GM18517 (cell line): ENCODE measurements at regions not wholly inside any gene's neighbourhood (a gene's known extent, or its start where the extent isn't known, plus 50 kb on each side); places are given as distances from the start of the nearest gene placed in this dataset.

Experiments
- ATAC-seq: cut with Tn5 transposase; IDR thresholded peaks from one replicate; pipeline ENCODE4 v1.9.1; 2021; ENCODE audit warnings: mild to moderate bottlenecking, moderate library complexity; ENCODE audit not compliant: unreplicated experiment

GRCh38 chr2:219991116-219991515, 363.7 kb downstream of the SLC4A3 start:
- no peak for ATAC-seq

DNA sequence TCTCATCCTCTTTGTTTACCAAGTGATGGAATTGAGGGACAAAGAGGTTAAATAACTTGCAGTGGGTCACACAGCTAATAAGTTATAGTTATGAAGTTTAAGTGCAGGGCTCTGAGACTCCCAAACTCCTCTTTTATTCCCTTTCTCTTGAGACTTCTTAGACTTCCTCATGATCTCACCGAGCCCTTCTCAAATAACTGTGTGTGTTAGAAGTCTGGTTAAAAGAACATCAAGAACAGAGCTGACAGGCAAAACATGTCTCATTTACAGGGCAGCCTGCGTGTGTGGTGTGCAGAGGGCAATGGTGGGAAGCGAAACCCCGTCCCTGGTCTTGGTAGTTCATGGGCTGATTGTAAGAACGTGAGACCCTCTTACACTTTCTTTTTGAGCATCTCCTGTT, 368.0 kb downstream of the SLC4A3 start:
- ATAC-seq = no peak

DNA sequence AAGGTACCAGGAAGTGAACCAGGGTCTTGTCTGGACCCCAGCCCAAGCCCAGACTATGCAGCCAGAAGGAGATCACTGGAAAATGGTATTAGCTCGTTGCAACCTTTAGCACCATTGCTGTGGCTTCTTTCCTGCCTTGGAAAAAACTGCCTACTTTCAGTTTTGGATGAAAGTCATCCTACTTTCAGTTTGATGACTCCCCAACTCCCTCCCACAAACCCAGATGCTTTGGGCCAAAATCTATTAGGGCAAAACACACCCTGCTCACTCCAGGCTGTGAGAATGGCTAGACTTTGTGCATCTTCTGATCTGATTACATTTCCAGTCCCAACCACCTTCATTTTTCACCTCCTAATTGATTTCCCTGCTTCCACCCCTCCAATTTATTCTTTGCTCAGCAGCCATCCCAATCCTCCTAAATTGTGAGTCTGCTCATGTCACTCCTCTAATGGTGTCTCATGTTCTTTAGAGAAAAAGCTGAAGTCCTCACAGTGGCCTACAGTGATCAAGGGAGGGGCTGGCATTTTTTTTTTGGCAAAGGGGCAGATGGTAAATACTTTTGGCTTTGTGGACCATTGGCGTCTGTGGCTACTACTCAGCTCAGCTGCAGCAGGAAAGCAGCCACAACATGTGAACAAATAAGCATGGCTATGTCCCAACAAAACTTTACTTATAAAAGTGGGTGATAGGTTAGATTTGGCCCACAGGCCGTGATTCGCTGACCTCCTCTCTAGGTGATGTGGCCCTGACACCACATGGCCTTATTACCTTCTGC, 368.7 kb downstream of the SLC4A3 start:
- ATAC-seq = no peak

DNA sequence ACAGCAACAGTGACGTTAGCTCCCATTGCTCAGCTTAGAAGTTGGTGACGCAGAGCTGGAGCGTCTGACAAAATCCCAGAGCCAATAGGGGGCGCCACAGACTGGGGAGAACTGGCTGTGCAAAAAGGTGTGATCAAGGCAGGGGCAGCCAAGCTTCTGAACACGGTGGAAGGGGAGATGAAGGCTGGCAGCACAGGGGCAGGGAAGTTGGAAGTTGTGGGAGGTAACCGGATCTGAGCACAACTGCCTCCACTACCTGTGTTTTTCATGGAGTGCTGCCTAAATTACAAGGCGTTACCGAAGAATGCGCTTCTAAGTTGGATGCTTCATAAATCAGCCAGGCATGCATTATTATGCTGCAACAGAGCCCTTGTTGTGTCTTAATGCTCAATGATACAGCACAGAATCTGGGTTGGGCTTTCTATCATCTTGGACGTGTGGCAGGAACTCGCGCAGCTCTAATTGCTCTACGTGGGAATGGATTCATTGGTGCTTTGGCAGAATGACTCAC, 370.0 kb downstream of the SLC4A3 start:
- ATAC-seq = no peak

DNA sequence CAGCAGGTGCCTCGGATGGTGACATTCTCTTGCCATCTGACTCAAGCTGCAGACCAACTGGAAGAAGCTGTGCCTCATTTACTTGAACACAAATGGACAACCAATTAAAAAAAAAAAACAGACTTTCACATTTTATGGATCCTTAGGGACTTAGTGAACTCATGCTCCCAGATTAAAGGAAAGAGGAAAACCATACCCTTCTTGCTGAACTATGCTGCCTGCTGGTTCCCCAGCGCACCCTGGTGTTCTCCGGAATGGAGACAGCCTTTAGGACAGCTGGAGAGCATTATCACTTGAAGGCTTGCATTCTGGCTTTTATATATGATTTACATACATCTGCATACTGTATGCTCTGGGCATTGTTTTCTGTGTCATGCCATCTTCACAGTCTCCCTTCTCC, 370.7 kb downstream of the SLC4A3 start:
- no peak for ATAC-seq

GRCh38 chr2:219998714-219999227, 371.3 kb downstream of the SLC4A3 start:
- no peak for ATAC-seq

- no peak for ATAC-seq
Observed at GRCh38 chr2:220000080-220000479, 372.6 kb downstream of the SLC4A3 start.

- no peak for ATAC-seq
Observed at GRCh38 chr2:220000586-220000985, 373.2 kb downstream of the SLC4A3 start.

- no peak for ATAC-seq
Observed at GRCh38 chr2:220001751-220002150, 374.3 kb downstream of the SLC4A3 start.

DNA sequence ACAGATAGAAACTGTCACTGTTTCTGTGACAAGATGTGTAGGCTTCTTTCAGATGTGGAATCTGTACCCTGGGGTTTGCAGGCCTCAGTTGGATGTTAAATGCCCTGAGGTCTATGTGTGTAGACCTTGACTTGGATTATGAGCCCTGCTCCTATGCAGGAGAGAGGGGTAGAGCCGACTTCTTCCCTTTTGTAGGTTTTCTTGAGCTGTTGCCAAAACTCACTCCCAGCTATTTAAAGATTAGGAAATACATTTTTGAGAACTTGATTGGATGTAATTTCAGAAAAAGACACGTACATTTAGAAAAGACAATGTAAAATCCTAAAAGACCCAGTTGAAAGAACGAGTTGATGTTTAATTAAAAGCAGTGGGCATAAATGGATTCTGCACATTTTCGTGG, 374.8 kb downstream of the SLC4A3 start:
- no peak for ATAC-seq

- ATAC-seq = no peak
Observed at GRCh38 chr2:220002699-220003098, 375.3 kb downstream of the SLC4A3 start.

DNA sequence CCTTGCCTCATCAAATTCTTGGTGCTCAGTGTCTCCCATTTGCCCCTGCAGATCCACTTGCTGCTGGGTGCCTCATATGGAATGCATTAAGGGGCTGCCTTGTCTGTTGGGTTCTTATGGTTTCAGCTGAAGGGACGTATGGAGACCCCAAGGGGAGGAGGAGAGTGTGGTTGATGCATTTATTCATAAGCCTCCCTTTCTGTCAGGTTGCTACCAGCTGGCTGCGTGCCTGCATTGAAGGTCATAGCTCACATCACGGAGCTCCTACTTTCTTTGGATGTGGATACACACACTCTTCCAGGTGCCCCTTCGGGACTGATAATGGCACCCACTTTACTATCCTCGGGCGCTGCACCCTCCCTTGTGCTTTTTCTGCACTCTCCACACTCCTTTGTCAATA, 377.9 kb downstream of the SLC4A3 start:
- ATAC-seq = no peak

- ATAC-seq = no peak
Observed at GRCh38 chr2:220006152-220006621, 378.8 kb downstream of the SLC4A3 start.

- no peak for ATAC-seq
Observed at GRCh38 chr2:220011859-220012258, 384.4 kb downstream of the SLC4A3 start.

- no peak for ATAC-seq
Observed at GRCh38 chr2:220014961-220015360, 387.5 kb downstream of the SLC4A3 start.

DNA sequence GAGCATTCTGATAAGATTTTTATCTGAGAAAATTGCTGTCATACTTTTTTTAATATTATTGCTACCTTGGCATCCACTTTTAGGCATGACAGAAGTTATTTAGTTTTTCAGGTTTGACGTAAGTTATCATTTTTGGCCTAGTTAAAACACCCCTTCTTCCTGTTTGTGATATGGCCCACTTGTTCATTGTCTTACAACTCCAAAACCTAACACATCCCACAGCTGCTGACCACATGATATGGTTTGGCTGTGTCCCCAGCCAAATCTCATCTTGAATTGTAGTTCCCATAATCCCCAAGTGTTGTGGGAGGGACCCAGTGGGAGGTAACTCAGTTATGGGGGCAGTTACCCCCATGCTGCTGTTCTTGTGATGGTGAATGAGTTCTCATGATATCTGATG, 388.1 kb downstream of the SLC4A3 start:
- no peak for ATAC-seq

DNA sequence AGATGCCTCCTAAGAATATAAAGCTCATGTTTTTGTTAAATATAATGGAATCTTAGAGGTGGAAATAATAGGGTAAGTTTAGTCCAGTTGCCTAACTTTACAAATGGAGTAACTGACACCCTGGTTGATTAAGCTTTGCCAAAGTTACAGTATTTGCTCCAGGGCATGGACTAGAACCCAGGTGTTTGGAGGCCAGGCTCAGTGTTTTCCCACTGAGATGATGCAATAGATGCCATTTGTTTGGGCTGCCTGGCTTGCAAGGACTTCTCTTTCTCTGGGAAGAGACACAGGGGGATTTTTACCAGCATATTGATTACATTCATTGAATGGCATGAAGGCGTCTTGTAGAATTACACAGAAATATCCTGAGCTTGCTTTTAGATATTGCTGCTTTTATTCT, 397.8 kb downstream of the SLC4A3 start:
- no peak for ATAC-seq

DNA sequence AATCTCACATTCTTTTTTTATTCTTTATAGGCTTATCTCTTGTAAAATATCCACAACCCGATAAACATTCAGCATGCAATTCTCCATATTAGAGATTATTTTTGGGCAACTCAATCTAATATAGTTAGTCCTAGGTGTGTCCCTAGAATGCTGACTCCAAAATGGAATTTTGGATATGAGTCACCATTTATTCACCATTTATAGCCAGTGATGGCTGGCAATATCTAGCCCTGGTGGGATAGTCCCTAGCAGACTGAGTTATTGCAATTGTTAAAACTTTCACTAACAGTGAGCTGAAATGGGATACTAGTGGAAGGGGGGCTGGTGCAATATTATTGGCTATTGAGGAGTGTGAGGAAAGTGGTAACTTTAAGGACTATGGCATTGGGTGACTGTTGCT, 401.6 kb downstream of the SLC4A3 start:
- ATAC-seq = no peak

GRCh38 chr2:220033546-220033945, 406.1 kb downstream of the SLC4A3 start:
- no peak for ATAC-seq

GRCh38 chr2:220034426-220035130, 407.1 kb downstream of the SLC4A3 start:
- no peak for ATAC-seq

DNA sequence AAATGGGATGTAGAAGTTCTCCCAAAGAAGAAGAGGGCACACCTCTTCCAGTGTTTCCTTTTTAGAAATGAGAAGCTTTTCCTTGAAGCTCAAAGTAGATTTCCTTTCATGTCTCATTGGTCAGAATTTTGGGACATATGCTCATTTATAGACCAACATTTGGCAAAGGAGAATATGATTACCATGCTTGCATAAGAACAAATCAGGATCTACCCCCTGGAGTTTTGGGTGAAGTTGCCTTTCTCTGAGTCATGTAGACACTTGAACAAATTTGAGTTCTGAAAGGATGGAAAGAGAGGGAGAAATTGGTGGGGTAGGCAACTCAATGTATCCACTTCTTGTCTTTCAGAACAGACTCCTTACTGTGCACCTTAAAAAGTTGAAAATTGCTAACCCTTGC, 409.0 kb downstream of the SLC4A3 start:
- no peak for ATAC-seq

GRCh38 chr2:220040346-220040745, 412.9 kb downstream of the SLC4A3 start:
- no peak for ATAC-seq
